ENCODE measurements at regions not wholly inside any gene's neighbourhood (a gene's known extent, or its start where the extent isn't known, plus 50 kb on each side); places are given as distances from the start of the nearest gene placed in this dataset.

- DNase-seq (ENCODE audit: low spot score) = no peak
These were observed 411.3 kb downstream of the SPRY1 start for GRCh38 chr4:123807866-123808265.

- no peak for DNase-seq (ENCODE audit: low spot score)
These were observed 413.3 kb downstream of the SPRY1 start for GRCh38 chr4:123809864-123810263.

- DNase-seq (ENCODE audit: low spot score) = no peak
These were observed 415.4 kb downstream of the SPRY1 start for GRCh38 chr4:123812066-123812390.

GRCh38 chr4:123813901-123814300 lies 417.3 kb downstream of the SPRY1 start:
- no peak for DNase-seq (ENCODE audit: low spot score)

- no peak for DNase-seq (ENCODE audit: low spot score)
These were observed 419.9 kb downstream of the SPRY1 start for GRCh38 chr4:123816462-123816861.

GRCh38 chr4:123817025-123817688 lies 420.6 kb downstream of the SPRY1 start:
- no peak for DNase-seq (ENCODE audit: low spot score)

- no peak for DNase-seq (ENCODE audit: low spot score)
These were observed 422.9 kb downstream of the SPRY1 start for GRCh38 chr4:123819362-123820035.

GRCh38 chr4:123821861-123822260 lies 425.3 kb downstream of the SPRY1 start:
- no peak for DNase-seq (ENCODE audit: low spot score)

- DNase-seq (ENCODE audit: low spot score) = no peak
These were observed 425.8 kb downstream of the SPRY1 start for GRCh38 chr4:123822353-123822752.

- DNase-seq (ENCODE audit: low spot score) = no peak
These were observed 426.6 kb downstream of the SPRY1 start for GRCh38 chr4:123823244-123823643.

GRCh38 chr4:123824524-123824923 lies 427.9 kb downstream of the SPRY1 start:
- no peak for DNase-seq (ENCODE audit: low spot score)

GRCh38 chr4:123825596-123826291 lies 429.1 kb downstream of the SPRY1 start:
- no peak for DNase-seq (ENCODE audit: low spot score)

GRCh38 chr4:123826896-123827295 lies 430.3 kb downstream of the SPRY1 start:
- DNase-seq (ENCODE audit: low spot score) = no peak

GRCh38 chr4:123827511-123827910 lies 430.9 kb downstream of the SPRY1 start:
- no peak for DNase-seq (ENCODE audit: low spot score)

GRCh38 chr4:123830930-123831329 lies 434.3 kb downstream of the SPRY1 start:
- DNase-seq (ENCODE audit: low spot score) = no peak

- no peak for DNase-seq (ENCODE audit: low spot score)
These were observed 435.8 kb downstream of the SPRY1 start for GRCh38 chr4:123832173-123833026.

- no peak for DNase-seq (ENCODE audit: low spot score)
These were observed 436.6 kb downstream of the SPRY1 start for GRCh38 chr4:123833171-123833643.

- DNase-seq (ENCODE audit: low spot score) = no peak
These were observed 439.4 kb downstream of the SPRY1 start for GRCh38 chr4:123835831-123836590.

- no peak for DNase-seq (ENCODE audit: low spot score)
These were observed 440.4 kb downstream of the SPRY1 start for GRCh38 chr4:123836851-123837595.

GRCh38 chr4:123838474-123838873 lies 441.9 kb downstream of the SPRY1 start:
- no peak for DNase-seq (ENCODE audit: low spot score)

GRCh38 chr4:123840197-123840596 lies 443.6 kb downstream of the SPRY1 start:
- no peak for DNase-seq (ENCODE audit: low spot score)

Data from NAMALWA (cell line).